Esophagus squamous epithelium (tissue), 4 donors: ENCODE measurements at regions not wholly inside any gene's neighbourhood (a gene's known extent, or its start where the extent isn't known, plus 50 kb on each side); places are given as distances from the start of the nearest gene placed in this dataset.

ENCODE experiments used
- CTCF ChIP-seq, 6 experiments: fragments of 450-650 bp in 4 of 6; fragments of 200-600 bp in 2 of 6; sonication (generic) in 2 of 6; IDR thresholded peaks; one replicate each; pipeline ENCODE4 v1.5.1; 2016 to 2019; ENCODE audit warnings: antibody characterized with exemption in 6 of 6, mild to moderate bottlenecking in 4 of 6, moderate library complexity in 4 of 6
- POLR2A ChIP-seq, 4 donors: fragments of 450-650 bp; IDR thresholded peaks; one replicate each; pipeline ENCODE4 v1.6.1; 2017; ENCODE audit warnings: antibody characterized with exemption in 4 of 4, mild to moderate bottlenecking in 4 of 4, moderate library complexity in 3 of 4

GRCh38 chr16:11459722-11460121, 114.5 kb downstream of the RMI2 start:
- TF ChIP-seq POLR2A (IDR thresholded peaks at IDR 0.05), result no peak
- TF ChIP-seq CTCF (IDR thresholded peaks at IDR 0.05), result no peak
